Calu3 (cell line): ENCODE measurements at regions not wholly inside any gene's neighbourhood (a gene's known extent, or its start where the extent isn't known, plus 50 kb on each side); places are given as distances from the start of the nearest gene placed in this dataset.

Experiments used
- BruUV-seq: library from RNA; stranded (reverse); fragments of 400-500 nt; replicated peaks from 2 replicates; lab custom pipeline; 2021; lab: Mats Ljungman, UMichigan
- CTCF ChIA-PET: fragments of 300-600 bp; sonication (Branson Sonifier 250); formaldehyde crosslinking; loops from one replicate; lab custom pipeline; 2022; ENCODE audit warnings: antibody characterized with exemption; lab: Charles Lee
- DNase-seq: peaks from one replicate; pipeline ENCODE4 v3.0.0; 2022
- H3K27ac Mint-ChIP-seq: one replicate; pipeline ENCODE4 v1.8.0; 2022; ENCODE audit warnings: mixed read lengths; ENCODE audit not compliant: unreplicated experiment
- H3K27me3 Mint-ChIP-seq: one replicate; pipeline ENCODE4 v1.8.0; 2022; ENCODE audit warnings: mixed read lengths; ENCODE audit not compliant: unreplicated experiment
- H3K36me3 Mint-ChIP-seq: one replicate; pipeline ENCODE4 v1.8.0; 2022; ENCODE audit warnings: mild to moderate bottlenecking, moderate library complexity, mixed read lengths; ENCODE audit not compliant: insufficient read depth, unreplicated experiment
- H3K4me1 Mint-ChIP-seq: one replicate; pipeline ENCODE4 v1.8.0; 2022; ENCODE audit warnings: mild to moderate bottlenecking, low read depth, mixed read lengths; ENCODE audit not compliant: unreplicated experiment
- H3K4me3 Mint-ChIP-seq: one replicate; pipeline ENCODE4 v1.8.0; 2022; ENCODE audit warnings: mild to moderate bottlenecking, low read depth, moderate library complexity, mixed read lengths; ENCODE audit not compliant: unreplicated experiment
- H3K9me3 Mint-ChIP-seq: one replicate; pipeline ENCODE4 v1.8.0; 2022; ENCODE audit warnings: low read depth, mixed read lengths; ENCODE audit not compliant: unreplicated experiment
- CTCF ChIP-seq: fragments of 200-600 bp; IDR thresholded peaks from one replicate; pipeline ENCODE4 v1.8.0; 2022; ENCODE audit warnings: antibody characterized with exemption; ENCODE audit not compliant: unreplicated experiment
- intact Hi-C: fragments of 100-400 bp; cut with micrococcal nuclease; formaldehyde crosslinking; loops from one replicate; pipeline ENCODE4 v1.10.0; 2022; ENCODE audit not compliant: unreplicated experiment

DNA sequence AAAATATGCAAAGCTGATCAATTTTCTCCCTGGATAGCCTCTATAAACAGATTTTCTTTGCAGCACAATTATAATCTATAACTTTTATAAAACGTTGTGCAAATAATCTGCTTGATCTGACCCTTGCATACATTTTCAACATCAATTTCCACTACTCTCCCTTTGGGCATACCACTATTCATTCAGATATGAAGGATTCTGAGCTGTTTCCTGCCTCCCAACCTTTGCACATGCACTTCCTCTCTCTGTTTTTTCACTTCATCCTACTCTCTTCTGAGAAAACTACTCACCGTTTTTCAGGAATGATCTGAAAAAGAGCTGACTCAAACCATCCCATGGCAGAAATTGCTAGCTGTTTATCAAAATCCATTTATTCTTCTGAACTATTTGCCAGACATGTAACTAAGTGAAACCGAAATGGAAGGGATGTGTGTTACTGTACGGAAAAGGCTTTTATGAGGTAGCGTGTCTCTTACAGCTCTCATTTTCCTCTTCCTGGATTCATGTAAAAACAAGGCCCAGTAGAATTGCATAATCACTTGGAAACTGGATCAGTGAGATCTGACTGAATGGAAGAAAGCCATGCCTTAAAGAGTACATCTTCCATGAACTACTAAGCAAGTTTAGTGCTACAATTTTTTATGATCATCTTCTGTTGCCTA, 1447.3 kb upstream of the MIR17HG start:
- Mint-ChIP-seq H3K9me3 (peaks cover 2% of the 10 kb centered on the region), H3K27me3 (no peaks in the 10 kb centered on the region), H3K4me1 (no peaks in the 10 kb centered on the region), H3K27ac (no peak overlapping the region), H3K4me3 (no peak overlapping the region), H3K36me3 (no peaks in the 10 kb centered on the region)
- CTCF ChIA-PET, result no interaction called here
- intact Hi-C loops, result no loop called here
- DNase-seq, result no peak
- no TSS peak for BruUV-seq
- TF ChIP-seq CTCF, result no peak

GRCh38 chr13:89902223-89902622, 1445.3 kb upstream of the MIR17HG start:
- H3K27ac Mint-ChIP-seq, result no peak overlapping the region
- no peak for TF ChIP-seq CTCF
- no peak overlapping the region for H3K4me3 Mint-ChIP-seq
- no peak for DNase-seq
- intact Hi-C loops, result no loop called here
- H3K27me3 Mint-ChIP-seq, result no peaks in the 10 kb centered on the region
- no TSS peak for BruUV-seq
- peaks cover 2% of the 10 kb centered on the region for H3K9me3 Mint-ChIP-seq
- CTCF ChIA-PET, result no interaction called here
- no peaks in the 10 kb centered on the region for H3K36me3 Mint-ChIP-seq
- H3K4me1 Mint-ChIP-seq, result no peaks in the 10 kb centered on the region

DNA sequence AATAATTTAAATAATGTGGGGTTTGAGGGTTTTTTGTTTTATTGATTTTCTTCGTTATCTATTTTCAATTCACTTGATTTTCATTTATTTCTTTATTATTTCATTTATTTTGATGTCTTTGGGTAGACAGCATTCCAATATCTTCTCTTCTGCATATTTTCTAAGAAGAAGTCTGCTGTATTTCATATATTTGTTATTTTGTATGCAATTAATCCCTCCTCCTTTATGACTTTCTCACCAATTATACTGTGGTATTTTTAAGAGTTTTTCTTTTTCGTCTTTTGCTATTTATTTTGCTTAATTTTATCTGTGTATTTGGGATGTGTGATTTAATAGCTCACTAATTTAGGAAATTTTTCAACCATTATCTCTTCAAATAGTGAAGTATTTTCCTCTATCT, 1444.4 kb upstream of the MIR17HG start:
- Mint-ChIP-seq H3K27ac (no peak overlapping the region), H3K4me3 (no peak overlapping the region), H3K27me3 (no peaks in the 10 kb centered on the region), H3K4me1 (no peaks in the 10 kb centered on the region), H3K36me3 (no peaks in the 10 kb centered on the region), H3K9me3 (peaks cover 2% of the 10 kb centered on the region)
- no TSS peak for BruUV-seq
- no peak for DNase-seq
- CTCF ChIA-PET, result no interaction called here
- intact Hi-C loops, result no loop called here
- TF ChIP-seq CTCF, result no peak

DNA sequence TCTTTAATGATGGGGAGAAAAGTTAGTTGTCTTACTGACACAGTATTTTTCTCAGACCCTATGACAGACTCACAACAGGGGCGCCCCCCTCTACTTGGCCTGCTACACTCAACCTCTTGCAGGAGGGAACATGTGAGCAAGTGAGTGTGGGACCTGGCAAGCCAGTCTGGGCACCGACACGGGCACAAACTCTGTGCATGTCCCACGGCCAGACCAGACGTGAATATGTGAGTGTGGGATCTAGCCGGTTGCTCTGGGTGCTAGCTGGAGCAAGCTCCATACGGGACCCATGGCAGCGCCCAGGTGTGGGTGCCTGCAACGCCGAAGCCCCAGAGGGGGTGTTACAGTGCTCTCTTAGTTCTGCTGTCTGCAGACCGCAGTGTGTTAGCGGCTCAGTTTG, 1437.3 kb upstream of the MIR17HG start:
- CTCF ChIA-PET, result no interaction called here
- no peak for TF ChIP-seq CTCF
- no peaks in the 10 kb centered on the region for H3K36me3 Mint-ChIP-seq
- intact Hi-C loops, result no loop called here
- no peaks in the 10 kb centered on the region for H3K4me1 Mint-ChIP-seq
- BruUV-seq, result no TSS peak
- no peak overlapping the region for H3K4me3 Mint-ChIP-seq
- no peak overlapping the region for H3K27ac Mint-ChIP-seq
- DNase-seq, result no peak
- H3K9me3 Mint-ChIP-seq, result no peaks in the 10 kb centered on the region
- H3K27me3 Mint-ChIP-seq, result no peaks in the 10 kb centered on the region
